GM21526 (cell line): ENCODE measurements at regions not wholly inside any gene's neighbourhood (a gene's known extent, or its start where the extent isn't known, plus 50 kb on each side); places are given as distances from the start of the nearest gene placed in this dataset.

ENCODE experiments used
- ATAC-seq: cut with Tn5 transposase; IDR thresholded peaks from one replicate; pipeline ENCODE4 v1.9.1; 2021; ENCODE audit warnings: moderate library complexity; ENCODE audit not compliant: unreplicated experiment, low FRiP score

DNA sequence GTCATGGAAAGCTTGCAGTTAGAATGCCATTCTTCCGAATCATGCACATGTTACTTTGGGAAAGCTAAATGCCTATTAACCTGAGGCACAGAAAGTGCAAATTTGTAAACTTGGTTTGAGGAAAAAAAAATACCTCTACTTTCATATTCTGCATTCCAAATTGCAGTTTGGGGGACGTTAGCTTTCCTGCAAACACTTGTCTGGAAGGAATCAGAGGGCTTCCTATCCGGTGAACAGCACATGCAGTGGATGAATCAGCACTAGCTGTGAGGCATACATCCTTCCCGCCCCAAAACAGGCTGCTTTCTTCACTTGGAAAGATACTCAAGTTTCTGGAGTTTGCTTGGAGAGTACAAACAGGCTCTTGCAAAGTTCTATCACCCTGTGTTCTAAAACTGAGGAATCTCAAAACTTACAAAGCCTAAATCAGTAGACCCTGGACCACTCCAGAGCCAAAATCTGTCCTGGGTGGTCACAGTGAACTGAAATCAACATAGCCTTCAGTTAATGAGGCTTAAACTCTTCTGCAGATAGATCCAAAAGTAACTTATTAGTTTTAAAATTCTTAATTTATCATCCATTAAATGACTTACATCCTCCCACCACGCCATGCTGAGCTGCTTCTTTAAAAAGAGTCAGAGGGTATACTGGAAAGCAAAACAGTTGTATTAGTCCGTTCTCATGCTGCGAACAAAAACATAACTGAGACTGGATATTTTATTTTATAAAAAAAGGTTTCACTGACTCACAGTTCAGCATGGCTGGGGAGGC, 802.3 kb upstream of the ARGLU1 start:
- ATAC-seq: no peak

DNA sequence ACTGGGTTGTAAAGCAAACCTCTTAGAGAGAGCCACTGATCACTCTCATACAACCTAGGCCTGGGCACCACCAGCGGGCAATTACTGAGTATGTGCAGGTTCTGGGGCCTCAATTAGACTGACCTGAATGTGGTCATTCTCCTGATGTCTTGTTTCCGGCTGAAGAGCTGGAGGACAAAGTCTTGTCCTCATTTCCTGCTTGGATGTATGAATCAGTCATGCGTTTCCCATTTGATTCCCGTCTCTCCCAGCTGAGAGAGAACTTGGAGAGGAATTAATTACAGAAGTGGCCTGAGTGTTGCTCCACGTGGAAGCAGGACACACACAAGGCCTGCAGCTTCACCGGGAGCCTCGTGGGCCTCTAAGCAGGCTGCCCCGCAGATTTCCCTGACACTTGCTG, 799.3 kb upstream of the ARGLU1 start:
- ATAC-seq: no peak

DNA sequence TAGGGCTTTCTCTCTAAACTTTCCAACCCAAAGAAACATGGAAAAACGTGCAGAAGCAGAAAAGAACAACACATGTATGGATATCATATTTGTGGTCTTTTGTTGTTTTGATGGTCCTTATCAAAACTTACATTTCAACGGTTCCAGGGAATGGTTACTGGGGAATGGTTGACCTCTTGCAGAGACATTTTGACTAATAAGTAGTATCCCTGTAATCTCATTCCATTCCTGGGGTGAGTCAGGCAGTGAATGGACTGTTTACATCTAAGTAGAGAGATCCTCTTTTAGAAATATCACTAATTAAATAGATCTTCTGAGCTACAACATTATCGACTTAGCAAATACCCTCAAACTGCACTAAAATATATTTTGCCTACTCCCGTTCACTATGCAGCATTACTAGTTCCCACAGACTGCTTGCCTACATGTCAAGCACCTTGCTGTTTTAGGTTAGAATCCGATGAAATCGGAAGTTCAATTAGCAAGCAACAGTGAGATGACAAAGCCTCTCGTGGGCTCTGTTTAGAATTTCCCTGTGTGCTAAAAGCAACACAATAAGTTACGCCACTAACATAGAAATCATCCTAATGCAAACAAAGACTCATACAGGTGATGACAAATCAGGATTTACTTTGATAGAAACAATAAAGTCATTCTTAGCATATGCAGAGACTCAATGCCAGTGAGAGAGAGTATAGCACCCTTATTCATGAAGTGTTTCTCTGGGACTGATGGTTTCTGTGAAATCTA, 797.7 kb upstream of the ARGLU1 start:
- no peak for ATAC-seq

DNA sequence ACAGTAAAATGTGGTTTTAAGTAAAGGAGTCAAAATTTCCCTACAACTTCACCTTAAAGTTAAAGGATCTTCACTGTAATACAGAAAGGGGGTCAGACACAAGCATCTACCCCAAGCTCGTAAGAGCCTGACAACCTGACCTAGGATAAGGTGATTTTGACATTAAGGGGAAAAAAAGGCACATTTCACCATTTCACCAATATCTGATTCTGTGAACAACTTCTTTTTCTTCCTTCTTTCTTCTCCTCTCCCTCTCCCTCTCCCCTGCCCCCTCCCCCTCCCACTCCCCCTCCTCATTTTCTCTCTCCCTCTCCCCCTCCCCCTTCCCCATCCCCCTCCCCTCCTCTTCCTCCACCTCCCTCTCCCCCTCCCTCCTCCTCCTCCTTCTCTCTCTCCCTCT, 796.7 kb upstream of the ARGLU1 start:
- no peak for ATAC-seq

DNA sequence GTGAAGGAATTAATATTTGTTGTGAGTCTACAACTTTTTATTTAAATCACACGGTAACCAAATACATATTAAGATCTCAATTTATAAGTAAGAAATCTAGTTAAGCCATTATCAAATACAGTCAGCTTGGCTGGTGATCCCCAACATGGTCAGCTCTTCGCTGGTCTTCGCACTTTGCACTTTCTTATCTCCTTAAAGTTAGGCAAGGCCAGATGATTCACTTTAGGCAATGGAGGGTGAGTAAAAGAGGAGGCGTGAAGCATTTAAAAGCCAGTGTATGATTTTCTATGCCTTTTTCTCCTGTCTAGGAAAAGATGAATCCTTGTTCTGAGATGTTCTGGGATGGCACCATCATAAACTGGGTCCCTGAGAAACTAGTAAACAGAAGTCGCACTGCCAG, 793.7 kb upstream of the ARGLU1 start:
- ATAC-seq: no peak

DNA sequence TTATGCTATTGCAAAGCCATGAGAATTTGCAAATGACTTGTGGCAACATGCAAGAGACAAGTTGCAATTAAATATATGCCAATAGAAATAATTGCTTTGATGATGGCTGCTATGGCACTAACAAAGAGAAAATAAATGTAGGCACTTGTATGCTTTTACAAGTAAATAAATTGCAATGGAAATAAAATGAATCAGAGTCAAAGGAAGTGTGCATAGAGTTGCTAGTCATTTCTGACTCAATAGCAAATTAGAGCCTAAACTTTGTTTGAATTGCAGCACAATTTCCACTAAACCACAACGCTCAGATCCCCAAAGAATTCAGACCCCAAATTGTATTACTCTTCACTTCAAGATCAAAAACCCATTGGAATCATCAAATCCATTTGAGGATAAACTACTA, 792.1 kb upstream of the ARGLU1 start:
- ATAC-seq: no peak

DNA sequence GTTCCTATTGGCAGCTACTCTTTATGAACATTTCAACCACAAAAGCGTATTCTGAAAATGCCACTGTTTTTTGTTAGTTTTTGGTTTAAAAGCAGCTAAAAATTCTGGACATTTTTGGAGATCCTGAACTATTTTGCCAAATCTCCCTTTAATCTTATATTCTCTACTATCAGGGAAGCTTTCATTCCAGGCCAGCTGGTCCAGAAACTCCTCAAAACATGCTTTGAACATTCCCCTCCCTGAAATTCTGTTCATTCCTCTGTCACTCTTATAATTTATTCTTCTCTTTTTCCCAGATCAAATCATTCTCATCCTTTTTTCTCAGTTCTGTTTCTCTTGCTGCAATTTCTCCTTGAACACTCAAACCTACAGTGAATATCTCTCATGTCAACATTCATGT, 790.9 kb upstream of the ARGLU1 start:
- no peak for ATAC-seq

DNA sequence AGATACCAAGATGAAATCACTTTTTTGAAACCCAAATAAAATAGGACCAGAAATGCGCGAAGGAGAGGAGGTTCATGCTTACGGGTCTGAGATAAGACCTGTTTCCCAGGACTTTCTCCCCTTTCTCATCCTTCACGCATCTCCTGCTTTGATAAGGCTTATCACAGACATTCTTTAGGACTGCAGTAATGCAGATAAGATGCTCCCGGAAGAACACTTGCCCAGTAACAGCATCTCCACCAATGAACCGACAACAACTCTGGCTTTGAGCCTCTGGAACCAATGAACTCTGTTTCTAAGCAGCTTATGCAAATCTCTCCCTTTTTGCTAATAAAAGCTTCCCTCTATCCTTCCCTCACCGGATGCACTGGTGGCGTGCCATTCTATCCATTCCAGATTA, 783.4 kb upstream of the ARGLU1 start:
- ATAC-seq: no peak

DNA sequence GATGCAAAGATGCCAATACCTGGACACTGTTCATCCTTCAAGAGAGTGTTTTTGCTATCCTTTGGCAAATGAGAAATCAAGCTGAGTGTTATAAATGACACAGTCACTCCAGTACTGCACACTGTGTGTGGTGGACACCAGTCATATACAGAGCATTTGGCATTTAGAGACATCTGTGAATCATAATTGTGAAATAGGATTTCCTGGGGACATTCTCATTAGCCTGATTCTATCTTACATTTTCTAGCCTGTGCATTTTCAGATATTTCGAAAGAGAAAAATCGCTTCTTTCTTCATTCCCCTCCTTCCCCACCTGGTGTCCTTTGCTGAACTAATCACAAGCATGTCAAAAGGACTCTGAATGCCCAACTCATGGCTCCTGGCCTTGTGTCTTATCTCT, 781.0 kb upstream of the ARGLU1 start:
- no peak for ATAC-seq

DNA sequence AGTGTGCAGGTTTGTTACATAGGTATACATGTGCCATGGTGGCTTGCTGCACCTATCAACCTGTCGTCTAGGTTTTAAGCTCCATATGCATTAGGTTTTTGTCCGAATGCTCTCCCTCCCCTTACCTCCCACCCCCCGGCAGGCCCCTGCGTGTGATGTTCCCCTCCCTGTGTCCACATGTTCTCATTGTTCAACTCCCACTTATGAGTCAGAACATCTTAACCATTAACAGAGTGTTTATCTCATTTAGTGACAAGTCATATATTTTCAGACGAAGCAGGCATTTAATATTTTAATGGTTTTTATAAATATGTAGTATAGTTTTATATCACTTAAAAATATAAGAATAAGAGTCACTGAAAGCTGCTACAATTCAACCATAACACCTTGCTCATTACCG, 780.5 kb upstream of the ARGLU1 start:
- ATAC-seq: no peak

DNA sequence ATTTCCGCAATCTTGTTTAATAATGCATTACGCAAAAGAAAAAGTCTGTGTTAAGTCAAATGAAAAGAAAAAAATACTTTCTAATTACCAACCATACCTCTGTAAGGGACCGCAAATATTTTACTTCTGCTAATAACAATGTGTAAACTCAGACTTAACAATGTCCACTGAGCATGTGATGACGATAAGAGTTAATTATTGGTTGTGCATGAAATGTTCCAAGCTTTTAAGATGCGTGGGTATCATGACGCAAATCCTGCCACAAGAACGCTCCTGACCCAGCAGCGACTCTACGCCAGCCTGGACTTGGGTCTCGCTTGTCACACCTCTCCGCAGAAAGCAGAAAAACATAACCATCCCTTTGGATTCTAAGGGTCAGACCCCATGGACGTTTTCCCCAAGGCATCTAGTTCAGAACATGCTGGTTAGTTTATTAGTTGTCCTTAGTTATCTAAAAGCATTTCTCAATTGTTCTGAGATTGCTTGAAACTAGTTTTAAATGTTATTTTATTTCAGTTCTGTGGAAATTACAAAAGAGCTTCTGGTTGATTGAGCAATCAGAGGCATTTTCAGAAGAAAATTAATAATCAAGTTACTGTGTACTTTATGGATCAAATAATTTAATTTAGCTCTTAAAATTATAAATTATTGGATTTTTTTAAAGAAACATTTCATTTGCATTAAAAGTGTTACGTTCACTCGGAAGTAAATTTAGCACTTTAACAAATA, 779.9 kb upstream of the ARGLU1 start:
- ATAC-seq: no peak

DNA sequence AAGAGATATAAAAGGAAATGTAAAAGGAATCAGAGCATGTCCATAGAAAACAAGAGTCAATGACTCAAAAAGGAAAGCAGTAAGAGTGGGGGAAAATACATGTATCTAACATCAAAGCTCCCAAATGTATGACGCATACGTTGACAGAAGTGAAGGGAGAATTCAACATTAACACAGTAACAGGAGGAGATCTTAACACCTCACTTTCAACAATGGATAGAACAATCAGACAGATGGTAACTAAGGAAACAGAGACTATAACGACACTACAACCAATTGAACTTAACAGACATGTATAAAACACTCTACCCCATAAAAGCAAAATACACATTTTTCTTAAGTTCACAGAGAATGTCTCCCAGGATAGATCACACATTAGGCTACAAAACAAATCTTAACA, 774.8 kb upstream of the ARGLU1 start:
- ATAC-seq: no peak

DNA sequence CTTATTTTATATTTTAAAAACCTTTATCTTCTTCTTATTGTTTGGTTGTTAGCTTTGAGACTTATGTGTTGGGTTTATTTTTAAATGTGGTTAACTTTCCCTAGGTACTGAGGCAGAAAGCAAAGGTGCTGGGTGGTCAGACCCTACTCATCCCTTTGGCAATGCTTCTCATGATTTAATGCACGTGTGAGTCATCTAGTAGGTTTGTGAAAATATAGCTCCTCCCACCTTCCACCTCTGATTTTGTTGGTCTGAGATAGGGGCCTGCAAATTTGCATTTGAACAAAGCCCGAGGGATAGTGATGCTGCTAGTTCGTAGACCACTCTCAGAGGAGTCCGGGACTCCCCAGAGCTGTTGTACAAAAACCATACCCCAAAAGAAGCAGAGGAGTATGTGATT, 771.3 kb upstream of the ARGLU1 start:
- no peak for ATAC-seq

DNA sequence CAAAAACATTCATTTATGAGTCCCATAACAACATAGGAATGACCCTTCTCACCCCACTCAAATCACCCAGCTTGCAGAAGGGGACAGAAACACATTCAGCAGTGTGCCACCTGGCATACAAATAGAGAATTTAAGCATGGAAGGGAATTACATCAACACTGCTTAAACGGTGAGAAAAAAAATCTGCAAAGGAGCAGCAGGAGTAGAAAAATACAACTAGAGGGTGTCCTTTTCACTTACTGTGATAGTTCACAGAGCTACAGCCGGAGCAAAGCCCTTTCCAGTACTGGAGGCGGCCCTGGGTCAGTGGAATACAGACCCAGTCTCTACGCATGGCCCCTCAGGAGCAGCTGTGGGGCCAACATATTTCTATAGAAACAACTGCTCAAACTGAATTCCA, 764.3 kb upstream of the ARGLU1 start:
- no peak for ATAC-seq

DNA sequence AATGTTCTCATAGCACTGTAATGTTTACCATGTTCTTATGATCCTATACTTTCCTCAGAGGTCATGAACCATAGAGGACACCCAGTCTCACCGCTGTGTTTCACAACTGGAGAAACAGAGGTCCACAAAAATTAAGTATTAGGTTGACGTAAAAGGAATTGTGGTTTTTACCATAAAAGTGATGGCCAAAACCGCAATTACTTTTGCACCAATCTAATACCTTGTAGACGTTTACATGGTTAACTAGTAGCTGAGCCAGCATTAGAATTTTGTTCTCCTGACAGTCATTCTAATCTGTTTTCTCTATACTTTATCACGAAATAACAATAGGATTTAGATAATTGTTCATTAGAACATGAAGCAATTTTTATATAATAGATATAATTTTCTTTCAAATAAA, 763.4 kb upstream of the ARGLU1 start:
- no peak for ATAC-seq

DNA sequence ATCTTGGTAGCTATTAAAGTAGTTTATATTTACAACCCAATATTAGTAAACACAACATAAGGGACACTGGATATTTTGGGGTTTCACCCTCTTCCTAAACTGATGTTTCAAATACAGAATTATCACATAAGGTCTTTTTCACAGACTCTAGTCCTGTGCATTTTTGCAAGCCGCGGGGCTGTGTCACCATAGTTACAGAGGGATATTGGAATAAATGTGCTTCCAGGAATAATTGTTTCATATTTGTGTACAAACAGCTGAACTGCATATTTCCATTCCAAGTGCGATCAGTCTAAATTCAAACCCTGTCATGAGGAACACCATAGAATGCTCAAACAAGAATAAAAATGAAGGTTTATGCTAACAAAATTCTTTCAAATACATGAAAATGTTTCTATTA, 762.5 kb upstream of the ARGLU1 start:
- ATAC-seq: no peak

DNA sequence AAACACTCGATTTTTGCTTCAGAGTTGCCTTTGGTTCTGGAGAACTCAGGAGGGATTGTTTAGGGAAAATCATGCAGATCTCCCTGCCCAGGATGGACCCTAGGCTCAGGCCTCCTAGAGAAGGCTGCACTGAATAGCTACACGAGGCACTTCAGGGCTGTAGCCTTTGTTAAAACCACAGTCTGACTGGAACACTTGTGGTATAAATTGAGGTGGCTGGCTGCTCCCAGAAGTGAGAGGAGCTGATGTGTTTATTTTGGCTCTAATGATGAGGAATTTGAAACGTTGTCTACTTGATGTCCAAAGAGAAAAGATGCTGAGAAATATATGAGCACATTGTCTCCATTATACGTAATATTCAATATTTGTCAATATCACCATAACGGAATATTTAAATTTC, 762.1 kb upstream of the ARGLU1 start:
- ATAC-seq: no peak

DNA sequence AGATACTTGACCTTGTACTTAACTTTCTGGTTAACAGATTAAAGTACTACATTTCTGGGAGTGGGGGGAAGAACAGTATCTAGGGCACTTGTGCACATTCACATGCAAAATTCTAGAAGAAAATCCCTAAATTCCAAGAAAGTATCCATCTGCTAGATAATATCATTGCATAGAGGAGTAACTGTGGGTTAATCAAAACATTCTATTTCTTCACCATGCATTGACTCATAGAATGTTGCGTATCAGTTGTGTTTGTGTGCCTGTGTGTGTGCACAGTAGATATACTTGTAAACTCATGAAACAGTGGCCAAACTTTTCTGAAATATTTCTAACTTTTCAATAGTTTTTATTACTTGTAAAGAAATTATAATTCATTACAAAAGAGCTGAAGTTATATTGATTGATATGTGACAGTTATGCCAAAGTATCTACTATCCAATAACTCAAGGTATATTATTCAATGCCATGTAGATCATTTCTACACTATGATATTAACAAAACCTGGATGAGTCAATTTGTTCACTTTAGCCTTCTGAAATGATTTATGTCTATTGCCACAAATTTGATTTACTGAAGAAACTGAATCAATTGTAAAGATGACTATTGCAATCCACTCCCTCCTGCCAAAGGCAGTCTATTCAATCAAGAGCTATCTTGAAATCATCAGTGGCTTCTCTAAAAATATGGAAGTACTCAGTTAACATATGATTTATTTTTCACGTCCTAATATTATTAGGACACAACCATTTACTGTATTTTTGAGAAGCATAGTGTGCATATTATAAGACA, 756.7 kb upstream of the ARGLU1 start:
- ATAC-seq: no peak

DNA sequence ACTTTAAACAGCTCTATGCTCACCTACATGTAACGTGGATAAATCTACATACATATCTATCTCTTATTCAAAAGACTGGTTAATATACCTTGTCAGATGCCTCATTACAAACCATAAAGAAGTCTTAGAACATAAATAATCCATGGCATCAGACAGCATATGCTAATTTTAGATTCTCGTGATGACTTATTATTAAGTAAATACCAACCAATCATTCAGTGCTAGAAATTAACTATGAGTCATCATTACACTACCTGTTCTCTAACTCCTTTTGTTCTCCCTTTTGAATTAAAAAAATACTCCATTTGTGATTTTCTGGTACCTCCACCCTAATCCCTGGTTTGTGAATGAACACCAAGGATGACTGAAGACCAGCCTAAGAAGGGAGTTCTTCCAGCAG, 754.3 kb upstream of the ARGLU1 start:
- ATAC-seq: no peak

DNA sequence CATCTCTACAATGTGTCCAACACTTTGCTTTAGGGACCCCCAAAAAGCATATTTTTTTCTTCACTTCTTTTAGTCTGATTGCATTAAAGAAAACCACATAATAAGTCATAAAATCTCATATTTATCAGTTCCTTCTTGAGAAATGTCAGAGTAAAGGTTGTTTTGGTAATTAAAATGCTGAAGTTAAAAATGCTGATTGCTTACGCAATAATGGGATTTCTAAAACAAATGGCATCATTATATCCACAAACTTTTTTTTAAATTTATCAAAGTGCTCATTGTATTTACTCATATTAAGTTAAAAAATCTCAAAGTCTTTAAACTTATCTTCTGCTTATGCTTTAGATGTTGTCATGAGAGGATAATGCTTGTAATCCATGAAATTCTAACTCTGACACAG, 737.2 kb upstream of the ARGLU1 start:
- ATAC-seq: no peak
